PC-9 (cell line): ENCODE measurements at regions not wholly inside any gene's neighbourhood (a gene's known extent, or its start where the extent isn't known, plus 50 kb on each side); places are given as distances from the start of the nearest gene placed in this dataset.

ENCODE experiments used
- EZH2 ChIP-seq: fragments of 200-600 bp; sonication (generic); IDR thresholded peaks from 2 replicates; pipeline ENCODE4 v1.8.0; 2017; ENCODE audit warnings: antibody characterized with exemption, low read depth
- TF ChIP-seq, protein P1 (sequence below): fragments of 200-600 bp; sonication (generic); conservative IDR thresholded peaks from 2 replicates; pipeline ENCODE4 v1.6.1; 2017; ENCODE audit warnings: mixed run types, antibody characterized with exemption, mild to moderate bottlenecking, moderate library complexity

DNA sequence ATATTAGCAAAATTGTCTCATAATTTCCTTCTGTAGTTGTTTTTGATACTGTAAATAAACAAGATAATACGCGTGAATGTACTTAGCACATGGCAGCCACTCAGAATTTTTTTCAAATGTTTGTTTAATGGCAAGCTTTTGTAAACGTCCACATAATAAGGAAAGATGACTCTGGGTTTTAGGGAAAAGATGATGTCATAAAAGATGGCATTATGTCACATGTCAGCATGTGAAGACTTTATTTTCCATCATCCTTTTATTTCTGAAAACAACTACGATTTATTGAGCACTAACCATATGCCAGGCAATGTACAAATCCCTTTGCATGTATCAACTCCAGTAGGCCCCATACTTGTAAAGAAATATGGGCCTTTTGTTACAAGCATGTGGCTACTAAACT lies 139.9 kb downstream of the C11orf91 start:
- TF ChIP-seq, protein P1, sequence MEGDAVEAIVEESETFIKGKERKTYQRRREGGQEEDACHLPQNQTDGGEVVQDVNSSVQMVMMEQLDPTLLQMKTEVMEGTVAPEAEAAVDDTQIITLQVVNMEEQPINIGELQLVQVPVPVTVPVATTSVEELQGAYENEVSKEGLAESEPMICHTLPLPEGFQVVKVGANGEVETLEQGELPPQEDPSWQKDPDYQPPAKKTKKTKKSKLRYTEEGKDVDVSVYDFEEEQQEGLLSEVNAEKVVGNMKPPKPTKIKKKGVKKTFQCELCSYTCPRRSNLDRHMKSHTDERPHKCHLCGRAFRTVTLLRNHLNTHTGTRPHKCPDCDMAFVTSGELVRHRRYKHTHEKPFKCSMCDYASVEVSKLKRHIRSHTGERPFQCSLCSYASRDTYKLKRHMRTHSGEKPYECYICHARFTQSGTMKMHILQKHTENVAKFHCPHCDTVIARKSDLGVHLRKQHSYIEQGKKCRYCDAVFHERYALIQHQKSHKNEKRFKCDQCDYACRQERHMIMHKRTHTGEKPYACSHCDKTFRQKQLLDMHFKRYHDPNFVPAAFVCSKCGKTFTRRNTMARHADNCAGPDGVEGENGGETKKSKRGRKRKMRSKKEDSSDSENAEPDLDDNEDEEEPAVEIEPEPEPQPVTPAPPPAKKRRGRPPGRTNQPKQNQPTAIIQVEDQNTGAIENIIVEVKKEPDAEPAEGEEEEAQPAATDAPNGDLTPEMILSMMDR: no peak
- TF ChIP-seq EZH2: no peak
